Glutamatergic neuron (in vitro differentiated cells): ENCODE measurements at regions not wholly inside any gene's neighbourhood (a gene's known extent, or its start where the extent isn't known, plus 50 kb on each side); places are given as distances from the start of the nearest gene placed in this dataset.

Source experiments
- DNase-seq: peaks from one replicate; pipeline ENCODE4 v3.0.0; 2022
- H3K27ac Mint-ChIP-seq: one replicate; pipeline ENCODE4 v1.8.0; 2020; ENCODE audit warnings: mild to moderate bottlenecking, mixed read lengths, inconsistent platforms; ENCODE audit not compliant: unreplicated experiment
- H3K27me3 Mint-ChIP-seq: one replicate; pipeline ENCODE4 v1.8.0; 2020; ENCODE audit warnings: mild to moderate bottlenecking, moderate library complexity, mixed read lengths, inconsistent platforms; ENCODE audit not compliant: unreplicated experiment
- H3K36me3 Mint-ChIP-seq: one replicate; pipeline ENCODE4 v1.8.0; 2020; ENCODE audit warnings: mild to moderate bottlenecking, mixed read lengths, inconsistent platforms; ENCODE audit not compliant: unreplicated experiment
- H3K4me1 Mint-ChIP-seq: one replicate; pipeline ENCODE4 v1.8.0; 2020; ENCODE audit warnings: mild to moderate bottlenecking, low read depth, mixed read lengths, inconsistent platforms; ENCODE audit not compliant: unreplicated experiment
- H3K4me3 Mint-ChIP-seq: one replicate; pipeline ENCODE4 v1.8.0; 2020; ENCODE audit warnings: mild to moderate bottlenecking, mixed read lengths, inconsistent platforms; ENCODE audit not compliant: unreplicated experiment
- H3K9me3 Mint-ChIP-seq: one replicate; pipeline ENCODE4 v1.8.0; 2020; ENCODE audit warnings: mild to moderate bottlenecking, moderate library complexity, mixed read lengths, inconsistent platforms; ENCODE audit not compliant: unreplicated experiment
- CTCF ChIP-seq: fragments of 200-600 bp; sonication (generic); IDR thresholded peaks from one replicate; pipeline ENCODE4 v1.5.0; 2021; ENCODE audit not compliant: partially characterized antibody, unreplicated experiment

GRCh38 chr6:830667-831327, 137.9 kb upstream of the EXOC2 start:
- H3K27ac Mint-ChIP-seq: no peak overlapping the region
- peaks cover 26% of the 10 kb centered on the region for H3K36me3 Mint-ChIP-seq
- no peak overlapping the region for H3K4me3 Mint-ChIP-seq
- peaks cover 5% of the 10 kb centered on the region for H3K9me3 Mint-ChIP-seq
- DNase-seq: no peak
- no peak for TF ChIP-seq CTCF
- peaks cover 2% of the 10 kb centered on the region for H3K27me3 Mint-ChIP-seq
- no peaks in the 10 kb centered on the region for H3K4me1 Mint-ChIP-seq

- peaks cover 8% of the 10 kb centered on the region for H3K9me3 Mint-ChIP-seq
Measured at GRCh38 chr6:829656-830055, 136.7 kb upstream of the EXOC2 start.

GRCh38 chr6:827431-827830, 134.5 kb upstream of the EXOC2 start:
- H3K4me1 Mint-ChIP-seq: no peaks in the 10 kb centered on the region
- peaks cover 22% of the 10 kb centered on the region for H3K36me3 Mint-ChIP-seq
- no peak overlapping the region for H3K27ac Mint-ChIP-seq
- no peak for DNase-seq
- no peaks in the 10 kb centered on the region for H3K27me3 Mint-ChIP-seq
- TF ChIP-seq CTCF: no peak
- H3K4me3 Mint-ChIP-seq: no peak overlapping the region
- peaks cover 8% of the 10 kb centered on the region for H3K9me3 Mint-ChIP-seq

More at GRCh38 chr6:829656-830055, 136.7 kb upstream of the EXOC2 start:
- Mint-ChIP-seq H3K4me3 (no peak overlapping the region), H3K4me1 (no peaks in the 10 kb centered on the region), H3K27me3 (peaks cover 2% of the 10 kb centered on the region), H3K36me3 (peaks cover 26% of the 10 kb centered on the region), H3K27ac (no peak overlapping the region)
- no peak for DNase-seq
- no peak for TF ChIP-seq CTCF

- Mint-ChIP-seq H3K27ac (no peak overlapping the region), H3K27me3 (peaks cover 2% of the 10 kb centered on the region), H3K4me1 (no peaks in the 10 kb centered on the region), H3K9me3 (no peaks in the 10 kb centered on the region), H3K36me3 (no peaks in the 10 kb centered on the region), H3K4me3 (no peak overlapping the region)
- no peak for DNase-seq
- no peak for TF ChIP-seq CTCF
Measured at GRCh38 chr6:819122-819521, 126.2 kb upstream of the EXOC2 start.

GRCh38 chr6:818196-818595, 125.3 kb upstream of the EXOC2 start:
- Mint-ChIP-seq H3K9me3 (no peaks in the 10 kb centered on the region), H3K4me1 (no peaks in the 10 kb centered on the region), H3K27ac (no peak overlapping the region), H3K27me3 (peaks cover 2% of the 10 kb centered on the region), H3K4me3 (no peak overlapping the region), H3K36me3 (no peaks in the 10 kb centered on the region)
- no peak for DNase-seq
- TF ChIP-seq CTCF: no peak
